ENCODE measurements at regions not wholly inside any gene's neighbourhood (a gene's known extent, or its start where the extent isn't known, plus 50 kb on each side); places are given as distances from the start of the nearest gene placed in this dataset.

DNA sequence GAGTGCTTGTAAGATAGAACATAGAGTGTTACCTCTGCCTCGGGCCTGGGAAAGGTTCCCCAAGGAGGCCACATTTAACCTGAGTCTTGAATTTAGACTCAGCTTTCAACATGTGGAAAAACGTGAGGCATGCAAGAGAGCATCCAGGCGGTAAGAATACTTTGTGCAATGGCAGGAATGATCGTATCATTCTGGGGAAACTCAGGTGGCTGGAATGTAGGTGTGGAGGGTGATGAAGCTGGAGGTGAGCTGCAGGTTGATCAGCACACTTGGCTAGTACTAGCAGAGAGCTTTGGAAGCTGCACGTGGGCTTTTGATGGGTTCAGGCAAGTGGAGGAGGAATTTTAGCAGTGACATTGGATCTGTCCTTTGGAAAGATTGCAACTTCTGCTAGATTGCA lies 270.3 kb upstream of the RAG2 start:
- H3K27ac ChIP-seq (ENCODE audit: low read depth, low read length), result no peak overlapping the region
- H3K4me1 ChIP-seq (ENCODE audit: control insufficient read depth in 1 of 2, insufficient read depth in 2 of 2, low read length in 2 of 2), result no peaks in the 10 kb centered on the region
- no peaks in the 10 kb centered on the region for H4K20me1 ChIP-seq (ENCODE audit: insufficient read depth)
- ATAC-seq, result no peak
- ChIA-PET CTCF (no interaction called here), RAD21 (ENCODE audit: low non-redundant PET in 1 of 2, low total read pairs in 2 of 2, uncharacterized antibody in 2 of 2, unreplicated experiment in 2 of 2) (no interaction called here), POLR2A (no interaction called here)
- H3K4me3 ChIP-seq (replicated peaks in 1 of 2; ENCODE audit: low read depth in 1 of 2, low read length in 2 of 2), result no peak overlapping the region
- H3K36me3 ChIP-seq (ENCODE audit: control insufficient read depth in 1 of 2, insufficient read depth in 2 of 2, low read length in 2 of 2), result no peaks in the 10 kb centered on the region
- H3K79me2 ChIP-seq (ENCODE audit: insufficient read depth, low read length), result no peaks in the 10 kb centered on the region
- no peak for DNase-seq (ENCODE audit: low read depth, low spot score)
- no peak overlapping the region for H2AFZ ChIP-seq (ENCODE audit: low read depth, low read length, poor library complexity, severe bottlenecking)
- no peaks in the 10 kb centered on the region for H3K9me3 ChIP-seq (ENCODE audit: control insufficient read depth in 1 of 2, insufficient read depth in 1 of 2, low read depth in 1 of 2, low read length in 2 of 2)
- BruUV-seq (replicated peaks), result no TSS peak
- H3K9me2 ChIP-seq (ENCODE audit: insufficient read depth), result no peaks in the 10 kb centered on the region
- TF ChIP-seq TCF7L2 (IDR thresholded peaks at IDR 0.05; ENCODE audit: borderline replicate concordance, extremely low read depth, insufficient read depth, insufficient read length) (no peak), RAD21 (IDR thresholded peaks at IDR 0.05; ENCODE audit: low read depth) (no peak), JUND (IDR thresholded peaks at IDR 0.05) (no peak), EGR1 (IDR thresholded peaks at IDR 0.05; ENCODE audit: low read depth) (no peak), CEBPB (IDR thresholded peaks at IDR 0.05; ENCODE audit: low read depth) (no peak), ZNF274 (IDR thresholded peaks at IDR 0.05; ENCODE audit: low read depth, low read length) (no peak), POLR2A (IDR thresholded peaks at IDR 0.05; ENCODE audit: borderline replicate concordance, extremely low read depth, insufficient read depth, insufficient read length) (no peak)
- TF ChIP-seq, protein P1, sequence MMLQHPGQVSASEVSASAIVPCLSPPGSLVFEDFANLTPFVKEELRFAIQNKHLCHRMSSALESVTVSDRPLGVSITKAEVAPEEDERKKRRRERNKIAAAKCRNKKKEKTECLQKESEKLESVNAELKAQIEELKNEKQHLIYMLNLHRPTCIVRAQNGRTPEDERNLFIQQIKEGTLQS (IDR thresholded peaks at IDR 0.05), result no peak
- TF ChIP-seq, protein P2, sequence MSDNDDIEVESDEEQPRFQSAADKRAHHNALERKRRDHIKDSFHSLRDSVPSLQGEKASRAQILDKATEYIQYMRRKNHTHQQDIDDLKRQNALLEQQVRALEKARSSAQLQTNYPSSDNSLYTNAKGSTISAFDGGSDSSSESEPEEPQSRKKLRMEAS (IDR thresholded peaks at IDR 0.05), result no peak
- TF ChIP-seq, protein P3, sequence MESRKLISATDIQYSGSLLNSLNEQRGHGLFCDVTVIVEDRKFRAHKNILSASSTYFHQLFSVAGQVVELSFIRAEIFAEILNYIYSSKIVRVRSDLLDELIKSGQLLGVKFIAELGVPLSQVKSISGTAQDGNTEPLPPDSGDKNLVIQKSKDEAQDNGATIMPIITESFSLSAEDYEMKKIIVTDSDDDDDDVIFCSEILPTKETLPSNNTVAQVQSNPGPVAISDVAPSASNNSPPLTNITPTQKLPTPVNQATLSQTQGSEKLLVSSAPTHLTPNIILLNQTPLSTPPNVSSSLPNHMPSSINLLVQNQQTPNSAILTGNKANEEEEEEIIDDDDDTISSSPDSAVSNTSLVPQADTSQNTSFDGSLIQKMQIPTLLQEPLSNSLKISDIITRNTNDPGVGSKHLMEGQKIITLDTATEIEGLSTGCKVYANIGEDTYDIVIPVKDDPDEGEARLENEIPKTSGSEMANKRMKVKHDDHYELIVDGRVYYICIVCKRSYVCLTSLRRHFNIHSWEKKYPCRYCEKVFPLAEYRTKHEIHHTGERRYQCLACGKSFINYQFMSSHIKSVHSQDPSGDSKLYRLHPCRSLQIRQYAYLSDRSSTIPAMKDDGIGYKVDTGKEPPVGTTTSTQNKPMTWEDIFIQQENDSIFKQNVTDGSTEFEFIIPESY (IDR thresholded peaks at IDR 0.05; ENCODE audit: extremely low read depth, insufficient replicate concordance, low read length), result no peak
- intact Hi-C loops (cut with micrococcal nuclease), result no loop called here
- no peaks in the 10 kb centered on the region for H3K27me3 ChIP-seq (ENCODE audit: insufficient read depth, low read length)
- no peak overlapping the region for H3K4me2 ChIP-seq (ENCODE audit: low read length)
- H3K9ac ChIP-seq (ENCODE audit: low read length), result no peak overlapping the region
